ENCODE measurements at regions not wholly inside any gene's neighbourhood (a gene's known extent, or its start where the extent isn't known, plus 50 kb on each side); places are given as distances from the start of the nearest gene placed in this dataset.
"Not testable (repeated sequence)": the region's sequence is repeated elsewhere in the genome, so short reads cannot be mapped to it uniquely, and the experiment has no call there.

- TF ChIP-seq SPI1 (IDR thresholded peaks at IDR 0.05; ENCODE audit: low read depth, low read length) (no peak), PAX5 (IDR thresholded peaks at IDR 0.05; ENCODE audit: insufficient read depth, low read length, severe bottlenecking) (no peak), TAF1 (IDR thresholded peaks at IDR 0.05; ENCODE audit: low read depth, low read length) (no peak), POU2F2 (IDR thresholded peaks at IDR 0.05; ENCODE audit: low read depth, low read length) (no peak), POLR2A (IDR thresholded peaks at IDR 0.05; ENCODE audit: low read depth, low read length) (no peak), POLR2AphosphoS5 (IDR thresholded peaks at IDR 0.05; ENCODE audit: low read depth, low read length) (no peak)
- DNase-seq (ENCODE audit: insufficient read length, low spot score) (no peak), FAIRE-seq (no peak)
These were observed 364.4 kb upstream of the EPHA5 start for GRCh38 chr4:66034671-66035070.

DNA sequence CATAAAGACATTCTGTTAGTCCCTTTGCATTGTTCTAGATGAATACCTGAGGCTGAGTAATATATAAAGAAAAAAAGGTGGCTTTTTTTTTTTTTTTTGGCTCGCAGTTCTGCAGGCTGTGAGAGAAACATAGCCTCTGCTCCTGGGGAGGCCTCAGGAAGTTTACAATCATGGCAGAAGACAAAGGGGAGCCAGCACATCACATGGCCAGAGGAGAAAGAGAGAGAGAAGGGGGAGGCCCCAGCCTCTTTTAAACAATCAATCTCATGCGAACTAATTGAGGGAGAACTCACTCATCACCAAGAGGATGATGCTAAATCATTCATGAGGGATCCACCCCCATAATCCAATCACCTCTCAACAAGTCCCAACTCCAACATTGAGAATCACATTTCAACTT, 364.0 kb upstream of the EPHA5 start:
- TF ChIP-seq POU2F2 (IDR thresholded peaks at IDR 0.05; ENCODE audit: low read depth, low read length) (no peak), TAF1 (IDR thresholded peaks at IDR 0.05; ENCODE audit: low read depth, low read length) (no peak), POLR2A (IDR thresholded peaks at IDR 0.05; ENCODE audit: low read depth, low read length) (no peak), SPI1 (IDR thresholded peaks at IDR 0.05; ENCODE audit: low read depth, low read length) (no peak)
- FAIRE-seq (no peak), DNase-seq (ENCODE audit: insufficient read length, low spot score) (no peak)

DNA sequence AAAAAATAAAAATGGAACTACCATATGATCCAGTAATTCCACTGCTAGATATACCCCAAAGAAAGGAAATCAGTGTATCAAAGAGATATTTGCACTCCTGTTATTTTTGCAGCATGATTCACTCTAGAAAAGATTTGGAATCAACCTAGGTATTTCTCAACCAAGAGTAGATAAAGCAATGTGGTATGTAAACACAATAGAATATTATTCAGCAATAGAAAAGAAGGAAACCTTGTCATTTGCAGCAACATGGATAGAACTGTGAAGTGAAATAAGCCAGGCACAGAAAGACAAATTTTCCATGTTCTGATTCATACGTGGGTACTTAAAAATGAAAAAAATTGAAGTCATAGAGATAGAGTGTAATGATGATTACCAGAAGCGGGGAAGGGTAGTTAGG, 362.3 kb upstream of the EPHA5 start:
- FAIRE-seq (no peak), DNase-seq (ENCODE audit: insufficient read length, low spot score) (no peak)
- TF ChIP-seq PAX5 (IDR thresholded peaks at IDR 0.05; ENCODE audit: insufficient read depth, low read length, severe bottlenecking) (no peak), POU2F2 (IDR thresholded peaks at IDR 0.05; ENCODE audit: low read depth, low read length) (no peak), SPI1 (IDR thresholded peaks at IDR 0.05; ENCODE audit: low read depth, low read length) (no peak), POLR2A (IDR thresholded peaks at IDR 0.05; ENCODE audit: low read depth, low read length) (no peak), TAF1 (IDR thresholded peaks at IDR 0.05; ENCODE audit: low read depth, low read length) (no peak), POLR2AphosphoS5 (IDR thresholded peaks at IDR 0.05; ENCODE audit: low read depth, low read length) (no peak)

GRCh38 chr4:66028668-66029067, 358.4 kb upstream of the EPHA5 start:
- DNase-seq (ENCODE audit: insufficient read length, low spot score) (no peak), FAIRE-seq (no peak)
- TF ChIP-seq POU2F2 (IDR thresholded peaks at IDR 0.05; ENCODE audit: low read depth, low read length) (no peak), TAF1 (IDR thresholded peaks at IDR 0.05; ENCODE audit: low read depth, low read length) (no peak), SPI1 (IDR thresholded peaks at IDR 0.05; ENCODE audit: low read depth, low read length) (no peak), POLR2A (IDR thresholded peaks at IDR 0.05; ENCODE audit: low read depth, low read length) (no peak), PAX5 (IDR thresholded peaks at IDR 0.05; ENCODE audit: insufficient read depth, low read length, severe bottlenecking) (no peak), POLR2AphosphoS5 (IDR thresholded peaks at IDR 0.05; ENCODE audit: low read depth, low read length) (no peak)

DNA sequence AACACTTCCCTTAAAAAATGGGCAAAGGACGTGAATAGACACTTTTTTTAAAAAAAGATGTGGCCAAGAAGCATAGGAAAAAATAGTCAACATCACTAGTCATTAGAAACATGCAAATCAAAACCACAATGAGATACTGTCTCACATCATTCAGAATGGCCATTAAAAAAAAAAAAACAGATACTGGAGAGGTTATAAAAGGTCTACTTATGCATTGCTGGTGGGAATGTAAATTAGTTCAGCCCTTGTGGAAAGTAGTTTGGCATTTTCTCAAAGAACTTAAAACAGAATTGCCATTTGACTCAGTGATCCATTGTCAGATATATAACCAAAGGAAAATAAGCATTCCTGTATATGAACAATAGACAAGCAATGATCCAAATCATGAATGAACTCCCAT, 352.8 kb upstream of the EPHA5 start:
- DNase-seq (ENCODE audit: insufficient read length, low spot score) (no peak), FAIRE-seq (no peak)
- TF ChIP-seq POU2F2 (IDR thresholded peaks at IDR 0.05; ENCODE audit: low read depth, low read length) (no peak), POLR2AphosphoS5 (IDR thresholded peaks at IDR 0.05; ENCODE audit: low read depth, low read length) (no peak), TAF1 (IDR thresholded peaks at IDR 0.05; ENCODE audit: low read depth, low read length) (no peak), PAX5 (IDR thresholded peaks at IDR 0.05; ENCODE audit: insufficient read depth, low read length, severe bottlenecking) (no peak), SPI1 (IDR thresholded peaks at IDR 0.05; ENCODE audit: low read depth, low read length) (no peak), POLR2A (IDR thresholded peaks at IDR 0.05; ENCODE audit: low read depth, low read length) (no peak)

GRCh38 chr4:66017671-66018070, 347.4 kb upstream of the EPHA5 start:
- FAIRE-seq (no peak), DNase-seq (ENCODE audit: insufficient read length, low spot score) (no peak)
- TF ChIP-seq POU2F2 (IDR thresholded peaks at IDR 0.05; ENCODE audit: low read depth, low read length) (no peak), PAX5 (IDR thresholded peaks at IDR 0.05; ENCODE audit: insufficient read depth, low read length, severe bottlenecking) (no peak), SPI1 (IDR thresholded peaks at IDR 0.05; ENCODE audit: low read depth, low read length) (no peak)

DNA sequence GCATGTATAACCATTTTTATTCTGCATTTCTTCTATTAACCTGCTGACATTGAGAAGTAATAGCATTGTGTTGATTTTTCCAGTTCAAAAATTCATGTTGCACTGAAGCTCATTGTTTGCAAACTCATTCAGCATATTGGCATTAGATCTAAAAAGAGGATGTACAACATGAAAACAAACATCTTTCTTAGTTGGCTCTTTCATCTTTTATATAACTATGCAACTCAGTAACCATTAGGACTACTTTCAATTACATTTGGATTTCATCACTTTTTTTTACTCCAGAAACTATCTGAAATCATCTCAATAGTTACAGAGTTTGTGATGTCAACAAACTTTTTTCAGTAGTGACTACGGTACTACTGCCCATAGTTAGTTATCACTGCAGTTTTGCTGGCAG, 346.0 kb upstream of the EPHA5 start:
- FAIRE-seq (no peak), DNase-seq (ENCODE audit: insufficient read length, low spot score) (no peak)
- no peak for TF ChIP-seq POLR2AphosphoS5 (IDR thresholded peaks at IDR 0.05; ENCODE audit: low read depth, low read length)
- no peak for TF ChIP-seq POLR2A (IDR thresholded peaks at IDR 0.05; ENCODE audit: low read depth, low read length)
- no peak for TF ChIP-seq SPI1 (IDR thresholded peaks at IDR 0.05; ENCODE audit: low read depth, low read length)
- TF ChIP-seq POU2F2 (IDR thresholded peaks at IDR 0.05; ENCODE audit: low read depth, low read length), result no peak
- TF ChIP-seq PAX5 (IDR thresholded peaks at IDR 0.05; ENCODE audit: insufficient read depth, low read length, severe bottlenecking), result no peak
- TF ChIP-seq TAF1 (IDR thresholded peaks at IDR 0.05; ENCODE audit: low read depth, low read length), result no peak

GRCh38 chr4:66014146-66014765, 344.0 kb upstream of the EPHA5 start:
- FAIRE-seq (no peak), DNase-seq (ENCODE audit: insufficient read length, low spot score) (no peak)
- TF ChIP-seq SPI1 (IDR thresholded peaks at IDR 0.05; ENCODE audit: low read depth, low read length) (no peak), PAX5 (IDR thresholded peaks at IDR 0.05; ENCODE audit: insufficient read depth, low read length, severe bottlenecking) (no peak), POLR2A (IDR thresholded peaks at IDR 0.05; ENCODE audit: low read depth, low read length) (no peak), TAF1 (IDR thresholded peaks at IDR 0.05; ENCODE audit: low read depth, low read length) (no peak), POLR2AphosphoS5 (IDR thresholded peaks at IDR 0.05; ENCODE audit: low read depth, low read length) (no peak), POU2F2 (IDR thresholded peaks at IDR 0.05; ENCODE audit: low read depth, low read length) (no peak)

- FAIRE-seq (no peak), DNase-seq (ENCODE audit: insufficient read length, low spot score) (no peak)
These were observed 330.3 kb upstream of the EPHA5 start for GRCh38 chr4:66000510-66001117.

DNA sequence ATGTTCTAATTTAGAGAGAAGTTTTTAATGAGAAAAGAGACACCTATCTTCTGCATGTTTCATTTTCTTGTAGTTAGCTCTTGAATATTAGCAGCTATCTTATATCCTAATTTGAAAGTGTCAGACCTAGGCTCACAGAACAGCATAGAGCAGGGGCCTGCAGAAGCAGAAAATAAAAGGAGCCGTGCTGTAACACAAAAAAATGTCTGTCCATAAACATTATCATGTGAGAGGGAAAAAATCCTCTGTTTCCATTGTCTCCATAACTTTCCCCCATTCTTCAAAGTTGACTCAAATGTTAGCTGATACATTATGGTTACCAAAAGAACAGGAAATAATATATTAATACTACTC, 329.2 kb upstream of the EPHA5 start:
- FAIRE-seq, result no peak
- no peak for TF ChIP-seq TAF1 (IDR thresholded peaks at IDR 0.05; ENCODE audit: low read depth, low read length)
- TF ChIP-seq POLR2AphosphoS5 (IDR thresholded peaks at IDR 0.05; ENCODE audit: low read depth, low read length), result no peak
- TF ChIP-seq POLR2A (IDR thresholded peaks at IDR 0.05; ENCODE audit: low read depth, low read length), result no peak
- no peak for TF ChIP-seq SPI1 (IDR thresholded peaks at IDR 0.05; ENCODE audit: low read depth, low read length)
- TF ChIP-seq POU2F2 (IDR thresholded peaks at IDR 0.05; ENCODE audit: low read depth, low read length), result no peak
- no peak for TF ChIP-seq PAX5 (IDR thresholded peaks at IDR 0.05; ENCODE audit: insufficient read depth, low read length, severe bottlenecking)
- DNase-seq (ENCODE audit: insufficient read length, low spot score), result no peak

More at GRCh38 chr4:66000510-66001117, 330.3 kb upstream of the EPHA5 start:
- no peak for TF ChIP-seq TAF1 (IDR thresholded peaks at IDR 0.05; ENCODE audit: low read depth, low read length)
- TF ChIP-seq PAX5 (IDR thresholded peaks at IDR 0.05; ENCODE audit: insufficient read depth, low read length, severe bottlenecking), result no peak
- TF ChIP-seq POLR2AphosphoS5 (IDR thresholded peaks at IDR 0.05; ENCODE audit: low read depth, low read length), result no peak
- no peak for TF ChIP-seq POLR2A (IDR thresholded peaks at IDR 0.05; ENCODE audit: low read depth, low read length)
- no peak for TF ChIP-seq POU2F2 (IDR thresholded peaks at IDR 0.05; ENCODE audit: low read depth, low read length)
- TF ChIP-seq SPI1 (IDR thresholded peaks at IDR 0.05; ENCODE audit: low read depth, low read length), result no peak

DNA sequence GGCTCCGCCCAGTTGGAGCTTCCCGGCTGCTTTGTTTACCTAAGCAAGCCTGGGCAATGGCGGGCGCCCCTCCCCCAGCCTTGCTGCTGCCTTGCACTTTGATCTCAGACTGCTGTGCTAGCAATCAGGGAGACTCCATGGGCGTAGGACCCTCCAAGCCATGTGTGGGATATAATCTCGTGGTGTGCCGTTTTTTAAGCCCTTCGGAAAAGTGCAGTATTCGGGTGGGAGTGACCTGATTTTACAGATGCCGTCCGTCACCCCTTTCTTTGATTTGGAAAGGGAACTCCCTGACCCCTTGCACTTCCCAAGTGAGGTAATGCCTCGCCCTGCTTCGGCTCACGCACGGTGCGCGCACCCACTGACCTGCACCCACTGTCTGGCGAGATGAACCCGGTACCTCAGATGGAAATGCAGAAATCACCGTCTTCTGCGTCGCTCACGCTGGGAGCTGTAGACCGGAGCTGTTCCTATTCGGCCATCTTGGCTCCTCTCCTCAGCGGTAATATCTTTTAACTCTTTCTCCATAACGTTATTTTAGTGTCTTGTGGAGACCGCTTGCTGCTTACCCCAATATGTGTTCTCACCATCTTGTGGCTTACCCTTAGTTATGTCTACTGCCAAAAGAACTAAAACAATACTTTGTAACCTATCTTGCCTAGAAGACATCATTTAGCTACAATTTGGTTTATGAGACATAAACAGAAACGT, 328.7 kb upstream of the EPHA5 start:
- DNase-seq (ENCODE audit: insufficient read length, low spot score); FAIRE-seq: not testable (repeated sequence)
